ENCODE measurements at regions not wholly inside any gene's neighbourhood (a gene's known extent, or its start where the extent isn't known, plus 50 kb on each side); places are given as distances from the start of the nearest gene placed in this dataset.
A peak's percentile ranks its signal among the peaks of the same experiment; 100 is the strongest.

DNA sequence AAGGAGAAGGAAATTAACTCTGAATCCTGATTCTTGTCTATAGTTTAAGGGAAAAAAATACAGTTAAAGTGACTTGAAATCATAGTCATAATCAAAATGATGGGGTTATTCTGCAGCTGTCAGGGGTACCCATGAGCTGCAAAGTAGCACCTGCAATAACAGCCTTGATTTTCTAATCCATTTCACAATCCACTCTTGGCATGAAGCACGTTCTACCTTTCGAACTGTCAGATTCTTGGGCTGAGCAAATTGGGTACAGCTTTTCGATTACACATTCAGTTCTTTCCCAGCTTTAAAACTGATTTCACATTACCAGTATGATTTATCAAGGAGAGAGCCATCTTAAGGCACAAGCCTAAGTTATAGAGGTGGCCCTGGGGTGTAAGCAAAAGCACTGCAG is 118.5 kb upstream of the DTNBP1 start:
- Mint-ChIP-seq H3K36me3 (ENCODE audit: low read depth) (no peaks in the 10 kb centered on the region), H3K4me3 (no peak overlapping the region), H3K4me1 (ENCODE audit: low read depth) (no peaks in the 10 kb centered on the region), H3K9me3 (peaks cover 9% of the 10 kb centered on the region), H3K27me3 (peaks cover 4% of the 10 kb centered on the region), H3K27ac (no peak overlapping the region)
- intact Hi-C loops (cut with micrococcal nuclease), result no loop called here

- intact Hi-C loops (cut with micrococcal nuclease), result no loop called here
- H3K4me3 Mint-ChIP-seq, result no peak overlapping the region
- H3K27me3 Mint-ChIP-seq, result peaks cover 4% of the 10 kb centered on the region
- no peak overlapping the region for H3K27ac Mint-ChIP-seq
- no peaks in the 10 kb centered on the region for H3K4me1 Mint-ChIP-seq (ENCODE audit: low read depth)
- H3K36me3 Mint-ChIP-seq (ENCODE audit: low read depth), result no peaks in the 10 kb centered on the region
- peaks cover 1% of the 10 kb centered on the region for H3K9me3 Mint-ChIP-seq
Measured at GRCh38 chr6:15780437-15780836, 117.6 kb upstream of the DTNBP1 start.

GRCh38 chr6:15779726-15780125 is 116.9 kb upstream of the DTNBP1 start:
- H3K27ac Mint-ChIP-seq, result no peak overlapping the region
- intact Hi-C loops (cut with micrococcal nuclease), result loop anchor here (10.0 kb wide), 1 partner anchor 395 kb away; no protein-coding TSS in a partner anchor
- H3K4me1 Mint-ChIP-seq (ENCODE audit: low read depth), result no peaks in the 10 kb centered on the region
- no peak overlapping the region for H3K4me3 Mint-ChIP-seq
- H3K9me3 Mint-ChIP-seq, result no peaks in the 10 kb centered on the region
- H3K27me3 Mint-ChIP-seq, result peaks cover 4% of the 10 kb centered on the region
- H3K36me3 Mint-ChIP-seq (ENCODE audit: low read depth), result no peaks in the 10 kb centered on the region

GRCh38 chr6:15776458-15776980 is 113.7 kb upstream of the DTNBP1 start:
- Mint-ChIP-seq H3K27ac (no peak overlapping the region), H3K9me3 (no peaks in the 10 kb centered on the region), H3K36me3 (ENCODE audit: low read depth) (no peaks in the 10 kb centered on the region), H3K4me3 (no peak overlapping the region), H3K27me3 (peaks cover 4% of the 10 kb centered on the region), H3K4me1 (ENCODE audit: low read depth) (peaks cover 10% of the 10 kb centered on the region)
- intact Hi-C loops (cut with micrococcal nuclease), result loop anchor here (10.0 kb wide), 1 partner anchor 398 kb away; no protein-coding TSS in a partner anchor

GRCh38 chr6:15775741-15776140 is 112.9 kb upstream of the DTNBP1 start:
- Mint-ChIP-seq H3K27me3 (peaks cover 4% of the 10 kb centered on the region), H3K4me1 (ENCODE audit: low read depth) (peaks cover 12% of the 10 kb centered on the region), H3K9me3 (no peaks in the 10 kb centered on the region), H3K27ac (no peak overlapping the region), H3K4me3 (no peak overlapping the region), H3K36me3 (ENCODE audit: low read depth) (no peaks in the 10 kb centered on the region)
- intact Hi-C loops (cut with micrococcal nuclease), result loop anchor here (10.0 kb wide), 1 partner anchor 399 kb away; no protein-coding TSS in a partner anchor

- Mint-ChIP-seq H3K36me3 (ENCODE audit: low read depth) (no peaks in the 10 kb centered on the region), H3K9me3 (no peaks in the 10 kb centered on the region), H3K4me3 (no peak overlapping the region), H3K27ac (no peak overlapping the region), H3K27me3 (peaks cover 4% of the 10 kb centered on the region), H3K4me1 (ENCODE audit: low read depth) (peaks cover 18% of the 10 kb centered on the region)
- intact Hi-C loops (cut with micrococcal nuclease), result loop anchor here (10.0 kb wide), 1 partner anchor 400 kb away; no protein-coding TSS in a partner anchor
Measured at GRCh38 chr6:15775076-15775634, 112.3 kb upstream of the DTNBP1 start.

DNA sequence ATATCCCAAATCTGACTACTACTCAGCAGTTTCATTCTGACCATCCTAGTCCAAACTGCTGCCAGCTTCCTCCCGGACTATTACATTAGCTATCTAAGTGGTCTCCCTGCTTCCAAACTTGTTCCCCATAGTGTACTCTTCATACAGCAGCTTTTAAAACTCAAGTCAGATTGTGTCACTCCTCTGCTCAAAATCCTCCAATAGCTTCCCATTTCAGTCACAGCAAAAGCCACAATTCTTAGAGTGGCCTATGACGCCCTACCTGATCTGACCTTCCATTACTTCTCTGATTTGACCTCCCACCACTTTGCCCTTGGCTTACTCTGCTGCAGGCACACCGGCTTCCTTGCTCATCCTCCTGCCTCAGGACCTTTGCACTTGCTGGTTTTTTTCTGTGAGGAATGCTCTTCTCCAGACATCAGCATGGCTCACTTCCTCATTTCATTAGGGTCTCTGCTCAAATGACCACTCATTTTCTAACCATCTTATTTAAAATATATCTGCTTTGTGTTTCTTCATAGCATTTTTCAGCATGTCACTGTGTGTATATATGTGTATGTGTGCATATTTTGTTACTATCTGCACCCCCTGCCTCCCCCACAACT is 111.1 kb upstream of the DTNBP1 start:
- no peaks in the 10 kb centered on the region for H3K9me3 Mint-ChIP-seq
- peak overlapping the region; percentile 50 for H3K27ac Mint-ChIP-seq
- H3K4me3 Mint-ChIP-seq, result no peak overlapping the region
- H3K27me3 Mint-ChIP-seq, result peaks cover under 1% of the 10 kb centered on the region
- intact Hi-C loops (cut with micrococcal nuclease), result loop anchor here (10.0 kb wide), 1 partner anchor 401 kb away; no protein-coding TSS in a partner anchor
- peaks cover 19% of the 10 kb centered on the region for H3K4me1 Mint-ChIP-seq (ENCODE audit: low read depth)
- no peaks in the 10 kb centered on the region for H3K36me3 Mint-ChIP-seq (ENCODE audit: low read depth)

- no peak overlapping the region for H3K4me3 Mint-ChIP-seq
- peaks cover 19% of the 10 kb centered on the region for H3K4me1 Mint-ChIP-seq (ENCODE audit: low read depth)
- H3K27ac Mint-ChIP-seq, result peak overlapping the region; percentile 51
- no peaks in the 10 kb centered on the region for H3K27me3 Mint-ChIP-seq
- intact Hi-C loops (cut with micrococcal nuclease), result loop anchor here (10.0 kb wide), 1 partner anchor 404 kb away; no protein-coding TSS in a partner anchor
- no peaks in the 10 kb centered on the region for H3K36me3 Mint-ChIP-seq (ENCODE audit: low read depth)
- no peaks in the 10 kb centered on the region for H3K9me3 Mint-ChIP-seq
Measured at GRCh38 chr6:15770347-15771143, 107.7 kb upstream of the DTNBP1 start.

DNA sequence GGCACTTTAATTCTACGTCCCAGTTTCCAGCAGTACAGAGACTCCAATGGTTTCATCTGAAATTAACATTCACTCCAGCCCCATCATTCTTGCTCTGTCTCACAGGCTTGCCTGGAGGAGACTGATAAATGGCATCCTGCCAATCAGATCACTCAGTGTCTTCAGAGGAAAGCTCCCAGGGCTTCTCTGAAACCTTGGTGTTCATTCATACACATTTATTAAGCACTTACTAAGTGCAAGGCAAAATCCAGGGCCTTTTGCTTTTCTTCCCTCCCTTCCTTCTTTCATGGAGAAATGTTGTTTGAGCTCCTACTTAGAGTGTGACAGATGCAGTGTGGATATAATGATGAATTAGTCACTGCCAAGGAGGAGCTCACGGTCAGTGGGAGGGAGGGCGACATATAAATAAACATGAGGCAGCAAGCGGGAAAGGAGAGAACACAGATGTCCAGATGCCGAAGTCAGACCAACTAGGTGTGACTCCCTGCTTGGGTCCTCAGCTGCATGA is 106.7 kb upstream of the DTNBP1 start:
- Mint-ChIP-seq H3K4me3 (no peak overlapping the region), H3K36me3 (ENCODE audit: low read depth) (no peaks in the 10 kb centered on the region), H3K27ac (no peak overlapping the region), H3K27me3 (no peaks in the 10 kb centered on the region), H3K4me1 (ENCODE audit: low read depth) (peaks cover 19% of the 10 kb centered on the region), H3K9me3 (no peaks in the 10 kb centered on the region)
- intact Hi-C loops (cut with micrococcal nuclease), result loop anchor here (10.0 kb wide), 1 partner anchor 405 kb away; no protein-coding TSS in a partner anchor

DNA sequence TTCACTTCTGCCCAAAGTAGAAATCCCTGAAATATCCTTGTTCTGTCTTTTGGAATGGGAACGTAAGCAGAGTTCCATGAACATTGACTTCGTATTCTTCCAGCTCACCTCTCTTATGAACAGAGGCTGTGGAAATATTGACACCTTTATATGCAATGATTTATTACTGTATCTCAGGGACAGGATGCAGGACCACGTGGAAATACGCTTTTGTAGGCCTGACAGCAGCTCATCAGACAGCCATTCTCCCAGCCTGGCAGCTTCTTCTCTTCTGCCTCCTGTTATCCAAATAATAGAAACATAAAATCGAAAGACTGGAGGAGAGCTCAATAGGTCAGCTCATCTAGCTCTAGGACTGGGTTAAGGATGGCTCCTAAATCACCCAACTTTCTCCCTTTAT is 106.2 kb upstream of the DTNBP1 start:
- intact Hi-C loops (cut with micrococcal nuclease), result no loop called here
- Mint-ChIP-seq H3K27ac (no peak overlapping the region), H3K4me1 (ENCODE audit: low read depth) (peaks cover 17% of the 10 kb centered on the region), H3K9me3 (no peaks in the 10 kb centered on the region), H3K4me3 (no peak overlapping the region), H3K36me3 (ENCODE audit: low read depth) (no peaks in the 10 kb centered on the region), H3K27me3 (no peaks in the 10 kb centered on the region)

GRCh38 chr6:15763837-15764236 is 101.0 kb upstream of the DTNBP1 start:
- Mint-ChIP-seq H3K4me3 (no peak overlapping the region), H3K36me3 (ENCODE audit: low read depth) (no peaks in the 10 kb centered on the region), H3K27me3 (no peaks in the 10 kb centered on the region), H3K27ac (no peak overlapping the region), H3K4me1 (ENCODE audit: low read depth) (no peaks in the 10 kb centered on the region), H3K9me3 (no peaks in the 10 kb centered on the region)
- intact Hi-C loops (cut with micrococcal nuclease), result no loop called here

GRCh38 chr6:15763364-15763763 is 100.5 kb upstream of the DTNBP1 start:
- H3K27me3 Mint-ChIP-seq, result no peaks in the 10 kb centered on the region
- no peaks in the 10 kb centered on the region for H3K36me3 Mint-ChIP-seq (ENCODE audit: low read depth)
- intact Hi-C loops (cut with micrococcal nuclease), result no loop called here
- H3K27ac Mint-ChIP-seq, result no peak overlapping the region
- no peaks in the 10 kb centered on the region for H3K9me3 Mint-ChIP-seq
- H3K4me1 Mint-ChIP-seq (ENCODE audit: low read depth), result no peaks in the 10 kb centered on the region
- H3K4me3 Mint-ChIP-seq, result no peak overlapping the region

DNA sequence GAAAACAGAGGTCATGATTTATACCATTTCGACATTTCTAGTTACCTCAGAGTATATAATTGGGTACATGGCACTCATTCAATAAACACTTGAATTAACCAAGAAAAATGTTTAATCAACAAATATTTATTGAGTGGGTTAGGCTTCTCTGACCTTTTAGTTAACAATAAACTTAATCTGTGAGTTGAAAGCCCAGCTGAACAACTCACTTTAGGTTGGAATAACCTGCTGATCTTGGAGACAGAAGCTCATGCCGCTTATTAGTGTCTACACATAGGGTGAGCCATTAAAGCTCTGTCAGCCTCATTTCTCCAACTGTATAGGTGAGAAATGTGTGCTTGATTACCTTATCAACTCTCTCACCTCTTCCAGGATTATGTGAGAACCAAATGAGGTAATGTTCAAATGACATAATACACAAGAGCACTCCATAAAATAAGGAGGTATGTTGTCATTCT is 98.2 kb upstream of the DTNBP1 start:
- Mint-ChIP-seq H3K36me3 (ENCODE audit: low read depth) (no peaks in the 10 kb centered on the region), H3K4me1 (ENCODE audit: low read depth) (no peaks in the 10 kb centered on the region)
- intact Hi-C loops (cut with micrococcal nuclease), result no loop called here

More for the DNA sequence above, 98.2 kb upstream of the DTNBP1 start:
- Mint-ChIP-seq H3K4me3 (no peak overlapping the region), H3K27me3 (no peaks in the 10 kb centered on the region), H3K9me3 (no peaks in the 10 kb centered on the region), H3K27ac (no peak overlapping the region)

All from dendritic cell treated with granulocyte-macrophage colony-stimulating factor and Interleukin-4, amounts not matched to agents 40 ng/mL and 50 ng/mL, for 4 days (primary cell).